GM21786 (cell line): ENCODE measurements at regions not wholly inside any gene's neighbourhood (a gene's known extent, or its start where the extent isn't known, plus 50 kb on each side); places are given as distances from the start of the nearest gene placed in this dataset.
"Not testable (repeated sequence)": the region's sequence is repeated elsewhere in the genome, so short reads cannot be mapped to it uniquely, and the experiment has no call there.

Experiments used
- ATAC-seq: cut with Tn5 transposase; IDR thresholded peaks from one replicate; pipeline ENCODE4 v1.9.1; 2021; ENCODE audit not compliant: unreplicated experiment

- no peak for ATAC-seq
Measured at GRCh38 chr14:61168141-61168540, 113.0 kb downstream of the TMEM30B start.

DNA sequence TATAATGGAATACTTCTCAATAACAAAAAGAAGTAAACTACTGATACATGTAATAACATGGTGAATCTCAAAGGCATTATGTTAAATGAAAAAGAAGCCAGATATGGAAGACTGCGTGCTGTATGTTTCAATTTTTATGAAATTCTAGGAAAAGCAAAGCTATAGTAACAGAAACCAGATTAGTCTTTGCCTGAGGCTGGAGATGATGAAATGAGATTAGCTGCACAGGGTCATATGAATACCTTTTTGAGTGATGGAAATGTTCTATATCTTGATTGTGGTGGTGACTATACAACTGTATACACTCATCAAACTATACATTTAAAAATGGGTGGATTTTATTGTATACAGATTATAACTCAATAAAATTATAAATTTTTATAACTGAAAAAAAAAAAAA is 113.5 kb downstream of the TMEM30B start:
- no peak for ATAC-seq

- ATAC-seq, result no peak
Measured at GRCh38 chr14:61160798-61161197, 120.3 kb downstream of the TMEM30B start.

GRCh38 chr14:61154641-61155040 is 126.5 kb downstream of the TMEM30B start:
- ATAC-seq, result no peak

DNA sequence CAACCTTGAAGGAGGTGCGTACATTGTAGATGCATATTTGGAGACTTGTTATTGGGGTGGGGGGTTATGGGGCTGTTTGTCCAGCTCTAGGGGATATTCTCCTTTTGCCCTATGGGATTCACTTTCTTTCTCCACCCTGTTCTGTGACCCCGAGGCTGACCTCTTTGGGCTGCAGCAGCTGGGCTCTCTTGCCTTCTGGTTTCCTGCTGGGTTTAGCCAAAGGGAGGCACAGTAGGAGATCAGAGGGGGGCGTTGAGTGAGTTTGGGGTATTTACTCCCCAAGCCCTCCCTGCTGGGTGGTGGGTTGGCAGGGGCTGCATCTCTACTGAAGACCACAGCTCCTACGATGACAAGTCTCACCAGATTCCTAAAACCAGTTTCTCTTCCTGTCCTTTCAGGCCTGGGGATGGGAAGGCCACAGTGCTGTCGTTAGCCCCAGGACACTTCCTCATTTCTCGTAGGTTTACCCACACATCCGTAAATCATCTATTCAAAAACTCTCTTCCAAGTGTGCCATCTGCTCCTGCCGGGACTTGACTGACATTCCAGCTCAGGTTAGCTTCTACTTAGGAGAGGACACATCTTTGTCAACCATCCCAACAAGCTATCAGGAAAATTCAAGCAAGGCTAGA is 127.1 kb downstream of the TMEM30B start:
- ATAC-seq, result no peak

DNA sequence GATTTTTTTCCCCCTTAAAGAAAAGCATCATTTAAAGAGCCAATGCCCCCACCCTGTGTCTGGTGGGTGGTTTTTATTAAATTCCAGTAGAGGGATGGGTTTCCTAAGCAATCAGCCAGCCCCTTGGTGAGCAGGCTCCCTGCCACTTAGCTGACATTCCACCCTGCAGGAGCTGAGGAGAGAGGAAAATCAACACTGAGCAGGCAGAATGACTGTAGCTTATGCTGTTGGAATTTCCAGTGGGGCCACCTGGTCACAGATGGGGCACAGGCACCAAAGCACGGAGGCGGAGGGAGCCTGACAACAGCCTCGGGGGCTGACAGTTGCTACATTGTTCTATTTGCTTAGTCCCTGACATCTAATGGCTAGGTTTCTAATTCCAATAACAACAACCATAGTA is 127.7 kb downstream of the TMEM30B start:
- ATAC-seq, result no peak

DNA sequence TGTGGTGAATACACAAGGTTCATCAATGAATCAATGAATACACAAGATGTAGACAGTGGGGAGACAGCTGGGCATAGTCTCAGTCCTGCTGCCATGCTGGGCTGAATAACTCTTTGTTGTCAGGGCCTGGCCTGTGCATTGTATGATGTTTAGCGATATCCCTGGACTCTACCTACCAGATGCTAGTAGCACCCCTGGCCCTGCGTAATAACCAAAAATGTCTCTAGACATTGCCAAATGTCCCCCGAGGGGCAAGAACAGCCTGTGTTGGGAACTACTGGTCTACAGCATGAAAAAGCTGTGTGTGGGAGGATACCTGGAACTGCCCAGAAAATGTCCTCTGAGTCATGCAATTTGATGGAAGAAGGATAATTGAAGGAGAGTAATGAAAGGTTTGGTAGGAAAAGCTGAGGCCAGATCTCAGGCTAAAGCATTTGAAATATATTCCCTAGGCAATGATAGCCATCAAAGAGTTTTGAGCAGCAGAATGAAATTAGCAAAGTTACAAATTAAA is 128.2 kb downstream of the TMEM30B start:
- ATAC-seq, result no peak

GRCh38 chr14:61151251-61151650 is 129.9 kb downstream of the TMEM30B start:
- ATAC-seq, result no peak

- no peak for ATAC-seq
Measured at GRCh38 chr14:61150851-61151250, 130.3 kb downstream of the TMEM30B start.

DNA sequence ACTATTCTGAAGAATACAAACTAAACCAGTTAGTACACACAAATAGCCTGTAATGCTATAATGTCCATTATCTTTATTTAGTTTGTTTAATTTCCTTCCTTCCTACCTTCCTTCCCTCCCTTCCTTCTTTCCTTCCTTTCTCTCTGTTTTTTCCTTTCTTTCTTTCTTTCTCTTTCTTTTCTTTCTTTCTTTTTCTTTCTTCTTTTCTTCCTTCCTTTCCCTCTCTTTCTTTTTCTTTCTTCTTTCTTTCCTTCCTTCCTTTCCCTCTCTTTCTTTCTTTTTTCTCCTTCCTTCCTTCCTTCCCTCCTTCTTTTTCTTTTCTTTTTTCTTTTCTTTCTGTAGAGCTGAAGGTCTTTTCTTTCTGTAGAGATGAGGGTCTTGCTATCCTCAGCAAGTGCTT is 131.2 kb downstream of the TMEM30B start:
- no peak for ATAC-seq

DNA sequence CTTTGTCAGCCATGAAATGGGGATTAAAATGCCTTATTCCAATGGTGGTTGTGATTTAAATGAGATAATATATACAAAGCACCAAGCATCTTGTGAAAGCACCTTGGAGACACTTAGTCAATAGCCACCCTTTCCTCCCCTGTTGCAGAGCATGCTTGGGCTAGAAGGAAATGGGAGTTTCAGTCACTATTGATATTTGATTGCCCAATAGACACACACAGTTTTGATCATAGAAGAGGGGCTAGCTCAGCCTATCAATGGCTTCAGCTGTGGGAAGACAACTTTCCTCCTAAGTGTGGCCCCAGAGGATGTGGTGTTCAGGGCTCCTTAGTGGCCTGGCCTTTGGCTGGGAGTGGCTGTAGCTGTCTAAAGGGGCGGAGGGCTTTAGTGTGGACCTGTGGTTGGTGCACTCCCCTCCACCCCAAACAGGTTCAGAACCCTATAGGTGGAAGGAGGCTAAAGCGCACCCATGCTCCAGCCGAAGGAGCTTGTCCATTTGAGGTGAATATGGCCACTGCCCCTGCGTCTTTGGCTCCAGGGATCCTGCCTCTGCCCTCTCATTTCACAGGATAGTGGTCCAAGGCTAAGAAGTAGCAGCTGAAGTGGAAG is 132.3 kb downstream of the TMEM30B start:
- no peak for ATAC-seq

- no peak for ATAC-seq
Measured at GRCh38 chr14:61147831-61148549, 133.1 kb downstream of the TMEM30B start.

GRCh38 chr14:61147381-61147821 is 133.7 kb downstream of the TMEM30B start:
- no peak for ATAC-seq

DNA sequence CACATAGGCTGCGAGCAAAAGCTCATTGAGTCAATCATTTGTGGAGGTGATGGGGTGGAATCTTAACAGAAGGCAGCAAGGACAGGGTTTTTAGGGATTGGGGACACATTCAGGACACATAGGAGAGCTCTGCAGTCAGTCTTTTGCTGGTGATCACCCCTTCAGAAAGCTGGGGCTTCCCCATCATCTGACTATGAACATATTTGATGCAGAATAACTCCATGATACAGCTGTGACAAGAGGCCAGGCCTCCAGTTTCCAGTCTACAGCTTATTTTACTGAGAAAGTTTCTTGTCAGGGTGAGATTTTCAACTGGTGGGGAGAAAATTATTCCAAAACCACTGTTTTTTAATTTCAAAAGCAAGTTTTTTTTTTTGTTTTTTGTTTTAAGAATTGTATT is 134.2 kb downstream of the TMEM30B start:
- ATAC-seq, result no peak

DNA sequence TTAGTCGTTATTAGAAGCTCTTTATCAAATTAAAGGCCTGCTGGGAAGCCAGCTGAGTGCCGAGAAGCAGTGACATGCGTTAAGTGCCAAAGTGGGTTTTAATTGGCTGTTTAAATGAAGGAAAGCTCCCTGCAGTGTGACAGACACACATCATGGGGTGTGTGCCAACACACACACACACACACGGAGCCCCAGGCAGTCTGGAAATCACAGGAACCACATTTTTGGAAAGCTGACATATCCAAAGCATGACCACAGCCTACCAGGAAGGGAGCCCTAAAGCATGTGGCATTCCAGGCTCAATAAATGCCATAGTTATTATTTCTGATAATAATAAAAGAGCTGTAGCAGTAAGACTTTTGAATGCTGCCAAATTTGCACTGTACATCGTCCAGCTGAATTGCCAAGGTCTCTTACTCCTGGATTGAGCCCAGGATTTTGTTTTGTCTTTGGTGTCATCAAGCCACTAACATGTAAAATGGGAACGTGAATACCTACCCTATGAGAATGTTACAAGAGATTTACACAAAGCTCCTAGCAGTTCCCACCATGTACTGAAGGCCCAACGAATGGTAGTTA is 135.1 kb downstream of the TMEM30B start:
- no peak for ATAC-seq

DNA sequence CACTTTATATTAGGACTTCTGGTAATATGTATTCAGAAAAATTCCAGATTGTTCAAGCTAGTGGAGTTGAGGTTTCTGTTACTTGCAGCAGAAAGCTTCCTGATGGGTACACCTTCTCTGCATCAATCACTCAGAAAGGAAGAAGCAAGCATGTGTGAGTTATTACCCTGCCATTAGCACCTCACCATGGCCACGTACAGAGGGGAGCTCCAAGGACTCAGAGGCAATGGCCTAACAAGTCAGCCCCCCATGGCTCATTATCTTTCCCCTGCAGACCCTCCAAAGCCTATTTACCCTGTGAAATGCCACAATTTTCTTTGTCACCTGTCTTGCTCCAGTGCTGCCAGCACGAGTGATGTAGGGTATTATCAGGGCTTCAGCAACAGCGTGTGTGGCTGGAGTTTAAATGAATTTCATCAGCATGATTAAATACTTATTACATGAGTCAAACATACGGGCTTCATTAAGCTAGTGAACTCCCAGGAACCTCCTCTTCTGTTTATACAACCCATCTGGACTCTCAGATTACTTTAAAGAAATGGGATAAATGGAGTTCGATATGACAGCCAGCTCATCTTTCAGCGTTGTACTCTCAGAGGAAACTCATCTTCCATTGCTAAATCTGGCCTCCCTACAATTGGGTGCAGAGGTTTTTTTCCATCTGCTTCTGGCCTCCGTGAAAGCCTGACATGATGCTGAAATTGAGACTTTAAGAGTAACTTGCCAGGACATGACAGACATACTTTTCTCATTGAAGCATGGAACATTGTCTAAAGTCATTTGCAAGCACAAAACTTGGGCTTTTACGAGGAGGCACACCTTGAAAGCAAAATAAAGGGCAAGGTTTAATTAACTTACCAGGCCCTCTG is 135.9 kb downstream of the TMEM30B start:
- no peak for ATAC-seq

GRCh38 chr14:61144117-61145033 is 136.8 kb downstream of the TMEM30B start:
- ATAC-seq, result not testable (repeated sequence)

GRCh38 chr14:61140872-61141271 is 140.3 kb downstream of the TMEM30B start:
- no peak for ATAC-seq

DNA sequence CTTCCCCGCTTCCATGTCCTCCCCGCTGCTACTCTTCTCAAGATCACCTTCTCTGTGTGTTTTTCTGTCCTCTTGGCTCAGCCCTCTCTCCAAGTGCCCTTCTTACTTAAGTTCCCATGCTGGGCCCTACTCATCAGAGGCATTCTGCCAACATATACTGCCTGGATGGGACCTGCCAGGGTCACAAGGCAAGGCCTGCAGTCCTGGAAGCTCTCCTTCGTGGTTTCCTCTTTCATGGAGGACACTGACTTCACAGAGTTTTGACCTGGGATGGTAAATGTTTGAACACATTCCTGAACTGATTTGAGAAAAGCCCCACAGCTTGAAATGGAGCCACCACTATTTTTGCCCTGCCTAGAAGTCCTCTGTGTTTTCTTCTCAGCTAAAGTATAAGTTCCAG is 140.9 kb downstream of the TMEM30B start:
- no peak for ATAC-seq
